ENCODE measurements at regions not wholly inside any gene's neighbourhood (a gene's known extent, or its start where the extent isn't known, plus 50 kb on each side); places are given as distances from the start of the nearest gene placed in this dataset.

DNA sequence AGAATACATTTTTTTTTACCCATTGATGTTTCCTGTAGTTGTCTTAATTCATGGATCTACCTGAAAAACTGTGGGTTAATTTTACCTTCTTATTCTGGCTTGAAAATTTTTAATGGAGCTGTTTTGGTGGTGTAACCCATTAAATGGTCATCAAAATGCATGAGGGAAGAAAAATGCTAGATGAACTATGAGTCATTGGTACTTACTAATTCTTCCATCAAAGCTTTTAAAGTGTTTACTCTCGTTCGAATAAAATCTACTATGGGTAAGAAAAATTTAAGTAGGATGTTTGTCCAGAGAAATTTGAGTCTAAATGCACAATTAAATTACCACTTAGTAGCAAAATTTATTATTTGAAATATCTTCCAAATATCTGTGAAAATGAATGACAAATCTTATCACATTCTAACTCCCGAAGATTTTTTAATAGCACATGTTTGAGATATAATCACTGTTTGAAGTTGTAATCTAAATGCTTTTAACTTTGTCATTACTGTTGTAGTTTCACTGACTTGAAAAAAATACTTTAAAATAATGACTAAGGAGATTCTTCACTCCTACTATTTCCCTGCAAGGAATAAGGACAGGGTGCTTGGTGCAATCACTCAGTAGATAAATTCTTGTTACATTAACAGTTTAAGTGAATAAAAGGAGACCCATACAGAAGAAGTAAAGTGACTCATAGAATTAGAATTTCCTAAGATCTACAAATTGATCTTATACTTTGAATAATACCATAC is 437.7 kb downstream of the IRS2 start:
- no peak overlapping the region for H3K4me3 ChIP-seq
- H3K36me3 ChIP-seq: no peaks in the 10 kb centered on the region
- no peak for DNase-seq
- H3K27me3 ChIP-seq: no peaks in the 10 kb centered on the region
- H3K27ac ChIP-seq: no peak overlapping the region
- H3K4me1 ChIP-seq: no peaks in the 10 kb centered on the region
- no peaks in the 10 kb centered on the region for H3K9me3 ChIP-seq (replicated peaks)

DNA sequence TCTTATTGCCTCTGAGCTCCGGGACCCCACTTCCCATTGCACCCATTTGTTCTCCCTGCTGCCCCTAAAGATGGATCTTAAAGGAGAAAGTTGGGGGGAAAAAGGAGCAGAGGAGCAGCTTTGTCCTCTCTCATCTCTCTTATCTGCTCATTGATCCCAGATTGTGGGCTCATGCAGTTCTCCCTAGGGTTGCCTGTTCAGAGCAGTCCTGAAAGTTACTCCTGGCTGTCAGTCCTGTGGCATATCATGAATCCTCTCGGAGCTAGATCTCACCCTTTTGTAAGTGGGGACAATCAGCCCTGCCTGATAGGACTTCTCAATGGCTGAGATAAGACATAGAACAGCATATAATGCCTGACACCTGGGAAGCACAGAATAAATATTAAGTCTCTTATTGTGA is 440.3 kb downstream of the IRS2 start:
- H3K4me3 ChIP-seq: no peak overlapping the region
- no peak for DNase-seq
- H3K4me1 ChIP-seq: no peaks in the 10 kb centered on the region
- H3K9me3 ChIP-seq (replicated peaks): no peaks in the 10 kb centered on the region
- no peak overlapping the region for H3K27ac ChIP-seq
- H3K36me3 ChIP-seq: no peaks in the 10 kb centered on the region
- no peaks in the 10 kb centered on the region for H3K27me3 ChIP-seq

DNA sequence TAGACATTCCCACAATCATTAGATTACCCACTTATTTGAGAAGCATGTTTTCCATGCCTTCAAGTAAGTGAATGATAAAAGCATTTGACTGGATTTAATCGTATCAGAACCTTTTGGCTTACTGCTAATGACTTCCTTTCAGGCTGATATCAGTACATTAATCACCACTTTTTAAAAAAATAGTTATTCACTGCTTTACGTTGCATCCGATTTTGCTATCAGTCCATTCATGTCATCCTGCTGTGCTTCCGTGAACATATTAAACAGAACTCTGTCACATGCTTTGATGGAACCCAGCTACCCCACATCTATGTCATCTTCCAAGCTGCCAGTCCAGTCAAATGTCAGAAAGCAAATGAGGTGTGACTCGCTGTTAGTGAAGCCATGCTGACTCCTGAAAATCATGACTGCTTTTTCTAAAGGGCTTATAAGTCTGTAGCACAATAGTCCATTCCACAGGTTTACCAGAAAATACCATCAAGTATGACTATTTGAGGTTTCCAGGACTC is 440.9 kb downstream of the IRS2 start:
- Histone ChIP-seq H3K4me3 (no peak overlapping the region), H3K9me3 (replicated peaks) (no peaks in the 10 kb centered on the region), H3K27me3 (no peaks in the 10 kb centered on the region), H3K27ac (no peak overlapping the region), H3K4me1 (no peaks in the 10 kb centered on the region), H3K36me3 (no peaks in the 10 kb centered on the region)
- DNase-seq: no peak

DNA sequence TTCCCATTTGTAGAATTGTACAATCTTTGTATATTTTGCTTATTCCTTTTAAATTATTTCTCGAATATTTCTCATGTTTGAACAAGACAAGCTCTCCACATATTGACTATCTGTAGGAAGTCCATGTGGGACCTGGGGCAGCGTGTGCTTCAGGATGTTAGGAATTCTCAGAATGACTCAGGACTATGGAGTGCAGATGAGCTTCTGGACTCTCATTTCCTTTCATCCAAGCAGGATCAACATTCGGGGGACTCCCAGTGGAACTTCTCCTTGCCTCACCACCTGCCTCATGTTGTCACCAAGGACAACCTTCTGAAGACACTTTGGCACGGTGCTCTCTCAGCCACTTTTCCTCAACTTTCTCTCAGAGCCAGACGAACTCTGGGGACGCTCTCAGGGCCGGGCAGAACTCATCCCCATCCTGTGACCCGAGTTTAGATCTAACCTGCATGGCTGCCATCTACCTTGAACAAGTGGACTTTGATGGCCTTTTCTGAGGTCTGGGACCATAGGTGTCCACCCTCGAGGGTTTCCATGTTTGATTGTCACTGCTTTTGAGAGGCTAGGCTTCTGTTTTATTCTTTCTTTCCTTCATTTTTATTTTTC is 441.7 kb downstream of the IRS2 start:
- peak; percentile 18 to 26 for DNase-seq
- Histone ChIP-seq H3K4me3 (no peak overlapping the region), H3K27ac (no peak overlapping the region), H3K36me3 (no peaks in the 10 kb centered on the region), H3K27me3 (no peaks in the 10 kb centered on the region), H3K9me3 (replicated peaks) (no peaks in the 10 kb centered on the region), H3K4me1 (no peaks in the 10 kb centered on the region)

DNA sequence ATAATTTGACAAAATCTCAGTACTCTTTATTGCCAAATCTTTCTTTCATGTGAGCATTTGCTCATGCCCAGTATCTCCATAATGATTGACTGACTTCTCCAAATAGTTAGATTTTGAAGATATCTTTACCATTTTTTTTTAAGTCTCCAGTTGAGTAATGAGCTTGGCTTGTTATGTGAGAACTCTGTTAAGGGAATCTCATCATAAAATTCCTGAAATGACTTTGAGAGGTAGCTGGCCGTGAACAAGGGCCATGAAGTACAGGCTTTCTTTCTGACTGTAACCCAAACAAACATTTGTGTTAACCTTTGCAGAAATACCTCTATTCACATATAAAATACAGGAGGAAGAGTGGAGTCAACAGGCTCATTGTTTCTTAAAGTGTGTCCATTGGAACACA is 449.7 kb downstream of the IRS2 start:
- Histone ChIP-seq H3K27ac (no peak overlapping the region), H3K9me3 (replicated peaks) (no peaks in the 10 kb centered on the region), H3K36me3 (no peaks in the 10 kb centered on the region), H3K4me3 (no peak overlapping the region), H3K27me3 (no peaks in the 10 kb centered on the region), H3K4me1 (no peaks in the 10 kb centered on the region)
- DNase-seq: no peak

DNA sequence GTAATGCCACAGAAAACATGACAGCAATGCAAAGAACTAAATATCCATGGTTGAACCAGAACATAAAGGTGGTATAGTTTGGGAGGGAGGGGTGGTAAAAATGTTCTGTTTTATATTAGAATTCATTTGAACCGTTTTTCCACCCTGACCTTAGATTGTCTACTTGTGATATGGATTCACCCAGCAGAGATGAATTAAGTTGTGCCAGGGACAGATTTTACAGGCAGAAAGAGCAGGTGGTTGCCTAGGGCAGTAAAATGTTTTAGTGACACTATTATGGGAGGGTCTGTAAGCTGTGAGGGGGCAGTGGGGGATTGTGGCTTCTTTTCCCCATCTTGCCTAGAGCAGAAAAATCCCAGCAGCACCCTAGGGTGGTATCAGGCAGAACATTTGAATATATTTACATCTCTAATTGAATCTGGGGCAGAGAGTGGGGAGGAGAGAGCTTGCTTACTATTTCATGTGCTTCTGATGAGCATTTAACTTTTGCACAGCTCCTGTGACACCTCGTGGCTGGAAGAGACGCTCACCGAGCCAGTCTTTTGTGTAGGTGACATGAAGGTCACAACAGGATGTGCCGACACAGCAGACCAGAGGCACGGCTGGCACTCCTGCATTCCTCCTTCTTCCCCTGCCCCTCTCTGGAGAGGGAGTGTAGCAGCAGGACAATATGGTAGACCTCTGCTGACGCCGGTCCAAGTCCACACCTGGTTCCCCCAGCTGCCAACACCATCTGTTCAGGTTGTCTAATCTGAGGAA is 452.3 kb downstream of the IRS2 start:
- Histone ChIP-seq H3K9me3 (replicated peaks) (no peaks in the 10 kb centered on the region), H3K27ac (no peak overlapping the region), H3K4me3 (no peak overlapping the region), H3K36me3 (no peaks in the 10 kb centered on the region), H3K27me3 (no peaks in the 10 kb centered on the region), H3K4me1 (no peaks in the 10 kb centered on the region)
- DNase-seq: no peak

DNA sequence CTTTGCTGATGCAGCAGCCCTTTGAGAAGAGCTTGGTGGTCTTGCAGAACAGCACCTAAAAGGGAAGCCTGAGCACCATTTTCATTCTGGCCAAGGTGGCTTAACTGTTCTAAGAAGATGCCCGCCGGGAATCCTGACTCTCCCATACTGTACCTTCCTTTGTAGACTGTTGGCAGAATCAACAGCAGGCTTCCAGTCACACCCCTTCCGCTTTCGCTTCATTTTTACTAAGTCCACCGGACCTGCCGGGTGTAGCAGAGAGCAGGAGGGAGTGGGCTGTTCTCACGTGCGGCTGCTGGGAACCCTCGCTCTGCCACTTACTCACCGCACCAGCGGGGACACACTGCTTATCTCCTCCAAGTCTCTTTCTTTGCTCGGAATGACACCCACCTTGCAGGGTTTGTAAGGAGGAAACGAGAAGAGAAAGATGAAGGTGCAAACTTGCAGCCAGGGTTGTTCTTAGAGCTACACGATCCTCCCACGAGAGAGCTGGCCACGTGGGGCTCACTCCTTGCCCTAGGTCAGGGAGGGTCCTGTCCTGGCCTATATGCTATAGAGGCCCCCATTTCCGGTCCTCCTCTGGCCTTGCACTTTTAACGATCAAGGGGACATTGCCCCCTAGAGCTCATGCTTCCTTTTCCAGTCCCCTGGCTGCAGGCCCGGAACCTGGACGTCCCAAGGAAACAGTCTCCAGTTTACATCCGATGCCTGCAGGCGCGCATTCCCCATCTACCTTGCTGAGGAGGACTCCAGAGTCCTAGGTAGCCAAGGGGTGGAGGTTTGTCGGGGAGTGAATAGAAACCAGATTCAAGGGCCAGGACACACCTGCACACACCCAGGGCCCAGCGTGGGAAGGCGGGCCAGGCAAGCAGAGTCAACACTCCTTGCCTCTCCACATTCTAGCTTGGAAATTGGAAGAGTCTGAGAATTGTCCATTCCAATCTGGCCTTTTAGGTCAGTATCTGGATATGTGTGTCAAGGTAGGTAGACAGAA is 453.6 kb downstream of the IRS2 start:
- no peak overlapping the region for H3K27ac ChIP-seq
- no peak overlapping the region for H3K4me3 ChIP-seq
- no peaks in the 10 kb centered on the region for H3K36me3 ChIP-seq
- H3K9me3 ChIP-seq (replicated peaks): no peaks in the 10 kb centered on the region
- H3K4me1 ChIP-seq: no peaks in the 10 kb centered on the region
- no peaks in the 10 kb centered on the region for H3K27me3 ChIP-seq
- no peak for DNase-seq

DNA sequence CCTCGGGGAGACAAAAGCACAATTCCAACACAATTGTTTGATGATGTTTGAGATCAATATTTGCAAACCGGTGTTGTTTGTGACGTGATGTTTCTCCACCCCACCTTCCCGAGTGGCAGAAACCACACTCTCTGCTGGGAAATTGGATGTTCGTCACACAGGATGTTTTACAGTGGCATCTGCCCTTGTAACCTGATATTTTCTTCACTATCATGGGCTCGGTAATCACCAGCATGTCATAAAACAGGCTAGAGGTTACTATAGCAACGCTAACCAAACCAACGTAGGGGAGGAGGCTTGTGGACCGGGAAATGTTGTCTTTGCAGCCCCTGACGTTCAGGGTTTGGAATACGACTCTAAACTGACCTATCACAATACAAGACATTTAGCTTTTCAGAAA is 454.5 kb downstream of the IRS2 start:
- Histone ChIP-seq H3K4me1 (no peaks in the 10 kb centered on the region), H3K27ac (no peak overlapping the region), H3K27me3 (no peaks in the 10 kb centered on the region), H3K9me3 (replicated peaks) (no peaks in the 10 kb centered on the region), H3K4me3 (no peak overlapping the region), H3K36me3 (no peaks in the 10 kb centered on the region)
- DNase-seq: peak; percentile 4 to 17

DNA sequence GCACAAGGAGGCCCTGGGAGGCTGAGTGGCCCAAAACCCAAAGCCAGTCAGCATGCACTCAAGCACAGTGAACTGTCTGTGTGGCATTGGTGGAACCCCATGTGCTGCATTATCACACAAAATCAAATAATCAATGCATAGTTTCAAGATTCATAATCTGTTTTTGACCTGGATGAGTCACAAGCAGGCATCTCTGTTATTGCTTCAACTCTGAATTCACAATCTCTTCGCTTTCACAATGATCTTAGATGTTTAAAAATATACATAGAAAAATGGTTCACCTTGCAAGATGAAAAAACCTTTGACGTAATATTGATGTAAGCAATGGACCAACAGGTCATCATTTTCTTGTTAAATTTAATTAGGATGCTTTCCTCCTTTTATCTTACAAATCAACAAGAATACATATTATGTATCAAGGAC is 455.4 kb downstream of the IRS2 start:
- H3K4me3 ChIP-seq: no peak overlapping the region
- H3K9me3 ChIP-seq (replicated peaks): no peaks in the 10 kb centered on the region
- no peak for DNase-seq
- no peak overlapping the region for H3K27ac ChIP-seq
- H3K36me3 ChIP-seq: no peaks in the 10 kb centered on the region
- H3K4me1 ChIP-seq: no peaks in the 10 kb centered on the region
- H3K27me3 ChIP-seq: no peaks in the 10 kb centered on the region

DNA sequence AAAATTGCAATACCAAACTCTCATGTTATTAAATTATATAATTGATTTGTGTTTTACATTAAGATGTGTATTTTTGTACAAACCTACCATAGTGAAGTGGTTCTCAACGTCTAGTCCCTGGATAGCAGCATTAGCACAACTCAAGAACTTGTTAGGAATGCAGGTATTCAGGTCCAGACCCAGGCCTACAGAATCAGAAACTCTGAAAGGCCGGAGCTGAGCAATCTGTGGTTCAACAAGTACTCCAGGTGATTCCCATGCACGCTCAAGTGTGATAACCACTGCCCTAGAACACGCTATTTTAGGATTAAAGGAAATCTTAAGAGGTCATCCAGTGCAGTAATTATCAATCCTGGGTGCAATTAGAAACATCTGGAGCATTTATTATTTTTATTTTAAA is 456.3 kb downstream of the IRS2 start:
- Histone ChIP-seq H3K27ac (no peak overlapping the region), H3K36me3 (no peaks in the 10 kb centered on the region), H3K9me3 (replicated peaks) (no peaks in the 10 kb centered on the region), H3K4me1 (no peaks in the 10 kb centered on the region), H3K27me3 (no peaks in the 10 kb centered on the region), H3K4me3 (no peak overlapping the region)
- no peak for DNase-seq

DNA sequence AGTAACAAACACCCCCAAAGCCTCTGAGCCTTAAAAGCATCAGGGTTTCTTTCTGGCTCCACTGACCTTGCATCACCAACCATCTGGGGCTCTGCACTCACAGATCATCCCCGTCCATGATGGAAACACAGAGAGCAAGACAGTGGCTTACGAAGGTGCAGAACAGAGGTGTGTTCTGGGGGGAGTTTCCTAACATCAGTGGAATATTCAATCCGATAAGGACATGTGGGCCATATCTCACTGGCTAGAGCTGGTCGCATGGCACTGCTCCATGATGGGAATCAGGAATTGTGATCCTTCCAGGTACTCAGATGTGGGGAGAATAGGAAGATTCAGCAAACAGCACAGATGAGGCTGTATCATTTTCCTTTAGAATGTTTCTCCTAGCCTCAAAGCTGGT is 457.2 kb downstream of the IRS2 start:
- no peaks in the 10 kb centered on the region for H3K4me1 ChIP-seq
- no peaks in the 10 kb centered on the region for H3K27me3 ChIP-seq
- H3K4me3 ChIP-seq: no peak overlapping the region
- no peaks in the 10 kb centered on the region for H3K9me3 ChIP-seq (replicated peaks)
- no peak for DNase-seq
- H3K27ac ChIP-seq: no peak overlapping the region
- H3K36me3 ChIP-seq: no peaks in the 10 kb centered on the region

DNA sequence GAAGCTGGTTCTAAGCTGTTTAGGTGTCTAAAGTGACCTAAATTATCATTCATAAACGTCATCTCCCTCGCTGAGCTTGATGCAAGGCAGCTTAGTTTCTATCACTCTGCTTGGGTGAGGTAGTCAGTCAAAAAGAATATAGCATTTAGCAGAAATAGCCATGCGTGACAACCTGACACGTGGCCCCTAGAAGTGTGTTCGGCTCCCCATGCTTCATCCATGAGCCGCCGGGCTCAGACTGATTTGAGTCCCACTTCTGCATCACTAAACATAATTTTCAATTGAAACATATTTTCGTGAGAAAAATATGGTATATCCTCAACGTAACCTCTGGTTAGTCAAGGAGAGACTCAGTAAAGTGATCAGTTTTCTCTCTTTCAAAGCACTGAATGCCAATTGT is 459.8 kb downstream of the IRS2 start:
- H3K4me1 ChIP-seq: no peaks in the 10 kb centered on the region
- no peak for DNase-seq

DNA sequence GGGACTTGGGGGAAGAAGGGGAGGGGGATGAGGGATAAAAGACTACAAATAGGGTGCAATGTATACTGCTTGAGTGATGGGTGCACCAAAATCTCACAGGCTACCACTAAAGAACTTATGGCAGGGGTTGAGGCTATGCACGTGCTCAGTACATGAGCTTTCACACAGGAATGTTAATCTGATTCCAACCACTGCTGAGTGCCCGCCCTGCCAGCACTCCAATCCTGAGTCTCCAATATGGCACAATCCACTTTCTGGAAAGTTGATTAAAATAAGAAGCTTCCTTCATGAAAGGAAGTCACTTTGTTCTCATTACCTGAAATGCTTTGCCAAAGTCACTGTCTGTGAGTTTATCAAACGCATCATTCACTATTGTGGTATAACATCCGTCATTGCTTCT is 463.0 kb downstream of the IRS2 start:
- H3K9me3 ChIP-seq (replicated peaks): no peaks in the 10 kb centered on the region
- no peaks in the 10 kb centered on the region for H3K27me3 ChIP-seq
- no peaks in the 10 kb centered on the region for H3K36me3 ChIP-seq
- H3K27ac ChIP-seq: no peak overlapping the region
- H3K4me1 ChIP-seq: no peaks in the 10 kb centered on the region
- DNase-seq: no peak
- H3K4me3 ChIP-seq: no peak overlapping the region

More for the DNA sequence above, 459.8 kb downstream of the IRS2 start:
- no peaks in the 10 kb centered on the region for H3K36me3 ChIP-seq
- H3K27me3 ChIP-seq: no peaks in the 10 kb centered on the region
- no peaks in the 10 kb centered on the region for H3K9me3 ChIP-seq (replicated peaks)
- H3K4me3 ChIP-seq: no peak overlapping the region
- H3K27ac ChIP-seq: no peak overlapping the region

DNA sequence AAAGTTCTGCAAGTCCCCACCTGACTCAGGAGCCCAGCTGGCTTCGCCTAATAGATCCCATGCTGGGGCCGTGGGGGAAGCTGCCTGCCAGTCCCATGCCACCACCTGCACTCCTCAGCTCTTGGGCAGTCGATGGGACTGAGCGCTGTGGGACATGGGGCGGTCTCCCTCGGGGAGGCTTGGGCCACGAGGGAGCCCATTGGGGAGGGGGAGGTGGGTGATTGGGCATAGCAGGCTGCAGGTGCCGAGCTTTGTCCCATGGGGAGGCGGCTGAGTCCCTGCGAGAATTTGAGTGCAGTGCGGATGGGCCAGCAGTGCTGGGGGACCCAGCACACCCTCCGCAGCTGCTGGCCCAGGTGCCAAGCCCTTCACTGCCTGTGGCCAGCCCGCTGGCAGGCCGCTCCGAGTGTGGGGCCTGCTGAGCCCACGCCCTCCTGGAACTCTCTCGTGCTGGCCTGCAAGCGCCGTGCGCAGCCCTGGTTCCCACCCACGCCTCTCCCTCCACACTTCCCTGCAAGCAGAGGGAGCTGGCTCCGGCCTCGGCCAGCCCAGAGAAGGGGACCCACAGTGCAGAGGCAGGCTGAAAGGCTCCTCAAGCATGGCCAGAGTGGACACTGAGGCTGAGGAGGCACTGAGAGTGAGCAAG is 467.3 kb downstream of the IRS2 start:
- Histone ChIP-seq H3K9me3 (replicated peaks) (no peaks in the 10 kb centered on the region), H3K4me3 (no peak overlapping the region), H3K27me3 (no peaks in the 10 kb centered on the region), H3K4me1 (no peaks in the 10 kb centered on the region), H3K27ac (no peak overlapping the region), H3K36me3 (no peaks in the 10 kb centered on the region)
- no peak for DNase-seq
